ENCODE measurements at regions not wholly inside any gene's neighbourhood (a gene's known extent, or its start where the extent isn't known, plus 50 kb on each side); places are given as distances from the start of the nearest gene placed in this dataset.

- Histone ChIP-seq H4K91ac (ENCODE audit: insufficient read length, low read depth, low read length) (no peak overlapping the region), H3K79me1 (ENCODE audit: insufficient read depth, low read depth, low read length, poor library complexity, severe bottlenecking) (no peaks in the 10 kb centered on the region), H3K23me2 (ENCODE audit: insufficient read length, low read depth, low read length, poor library complexity, severe bottlenecking) (no peaks in the 10 kb centered on the region), H2BK20ac (ENCODE audit: low read depth, low read length, poor library complexity, severe bottlenecking) (no peak overlapping the region), H3K4me1 (ENCODE audit: insufficient read depth, low read length) (peaks cover 4% of the 10 kb centered on the region), H2AFZ (ENCODE audit: low read length) (no peak overlapping the region), H3K56ac (ENCODE audit: insufficient read length, low read depth, low read length) (no peak overlapping the region), H4K20me1 (ENCODE audit: control insufficient read depth, insufficient read depth, insufficient read length) (no peaks in the 10 kb centered on the region), H3K27ac (ENCODE audit: insufficient read length, low read depth, low read length) (no peak overlapping the region), H3K79me2 (ENCODE audit: insufficient read depth, low read length) (no peaks in the 10 kb centered on the region), H2BK15ac (ENCODE audit: low read depth, low read length) (no peak overlapping the region), H3K27me3 (ENCODE audit: insufficient read depth, low read length) (no peaks in the 10 kb centered on the region), H3K18ac (ENCODE audit: insufficient read length, low read depth, low read length) (no peak overlapping the region), H4K5ac (ENCODE audit: insufficient read length, low read depth, low read length) (no peak overlapping the region), H2BK5ac (ENCODE audit: insufficient read length, low read length) (no peak overlapping the region), H2BK120ac (ENCODE audit: low read depth, low read length, poor library complexity, severe bottlenecking) (no peak overlapping the region), H3K9me3 (ENCODE audit: control insufficient read depth, low read depth, low read length) (no peaks in the 10 kb centered on the region), H3K4me2 (ENCODE audit: insufficient read depth, insufficient read length, low read length) (no peak overlapping the region), H4K8ac (replicated peaks; ENCODE audit: insufficient read length, low read depth, low read length) (no peak overlapping the region), H2BK12ac (ENCODE audit: insufficient read length, low read depth, low read length) (no peak overlapping the region), H3K9ac (ENCODE audit: extremely low read depth, insufficient read length, low read length) (no peak overlapping the region), H3K23ac (ENCODE audit: insufficient read length, low read depth, low read length) (no peak overlapping the region), H3K4ac (ENCODE audit: low read depth, low read length) (no peak overlapping the region), H3T11ph (ENCODE audit: low read length) (no peak overlapping the region), H2AK5ac (ENCODE audit: insufficient read length, low read length) (no peak overlapping the region), H3K14ac (ENCODE audit: insufficient read depth, low read length) (no peak overlapping the region)
- TF ChIP-seq, protein P1, sequence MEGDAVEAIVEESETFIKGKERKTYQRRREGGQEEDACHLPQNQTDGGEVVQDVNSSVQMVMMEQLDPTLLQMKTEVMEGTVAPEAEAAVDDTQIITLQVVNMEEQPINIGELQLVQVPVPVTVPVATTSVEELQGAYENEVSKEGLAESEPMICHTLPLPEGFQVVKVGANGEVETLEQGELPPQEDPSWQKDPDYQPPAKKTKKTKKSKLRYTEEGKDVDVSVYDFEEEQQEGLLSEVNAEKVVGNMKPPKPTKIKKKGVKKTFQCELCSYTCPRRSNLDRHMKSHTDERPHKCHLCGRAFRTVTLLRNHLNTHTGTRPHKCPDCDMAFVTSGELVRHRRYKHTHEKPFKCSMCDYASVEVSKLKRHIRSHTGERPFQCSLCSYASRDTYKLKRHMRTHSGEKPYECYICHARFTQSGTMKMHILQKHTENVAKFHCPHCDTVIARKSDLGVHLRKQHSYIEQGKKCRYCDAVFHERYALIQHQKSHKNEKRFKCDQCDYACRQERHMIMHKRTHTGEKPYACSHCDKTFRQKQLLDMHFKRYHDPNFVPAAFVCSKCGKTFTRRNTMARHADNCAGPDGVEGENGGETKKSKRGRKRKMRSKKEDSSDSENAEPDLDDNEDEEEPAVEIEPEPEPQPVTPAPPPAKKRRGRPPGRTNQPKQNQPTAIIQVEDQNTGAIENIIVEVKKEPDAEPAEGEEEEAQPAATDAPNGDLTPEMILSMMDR (conservative IDR thresholded peaks at IDR 0.05): no peak
- no peak for DNase-seq
- no CpG with 5 or more reads among the region's 1 CpG for WGBS (ENCODE audit: extremely low coverage, insufficient read length, low lambda C conversion rate)
- Mint-ChIP-seq H3K4me1 (peaks cover 14 to 16% of the 10 kb centered on the region in 2 experiments), H3K27ac (no peak overlapping the region), H3K4me3 (no peak overlapping the region), H3K9me3 (no peaks in the 10 kb centered on the region), H3K27me3 (ENCODE audit: low read depth) (no peaks in the 10 kb centered on the region), H3K36me3 (ENCODE audit: insufficient read depth in 1 of 3, low read depth in 3 of 3) (no peaks in the 10 kb centered on the region)
These were observed 226.5 kb upstream of the GAP43 start for GRCh38 chr3:115396801-115397200.

Data from H9 (cell line).